MCF 10A (cell line): ENCODE measurements at regions not wholly inside any gene's neighbourhood (a gene's known extent, or its start where the extent isn't known, plus 50 kb on each side); places are given as distances from the start of the nearest gene placed in this dataset.

Experiments
- BruUV-seq: library from RNA; stranded (reverse); fragments of 400-500 nt; replicated peaks from 2 replicates; lab custom pipeline; 2021; lab: Mats Ljungman, UMichigan
- CTCF ChIA-PET: fragments of 300-600 bp; sonication (Branson Sonifier 250); formaldehyde crosslinking; extraction: SDS; loops from one replicate; lab custom pipeline; 2021; ENCODE audit warnings: antibody characterized with exemption, inconsistent platforms; lab: Yijun Ruan, JAX
- POLR2A ChIA-PET: fragments of 300-600, 350-650 bp; sonication (Branson Sonifier 250); formaldehyde crosslinking; extraction: SDS; loops from one replicate; lab custom pipeline; 2020; ENCODE audit warnings: antibody characterized with exemption, inconsistent platforms; lab: Yijun Ruan, JAX
- DNase-seq: peaks from one replicate; pipeline ENCODE4 v3.0.0-alpha.2; 2018; ENCODE audit not compliant: unreplicated experiment
- H3K27ac Mint-ChIP-seq: one replicate; pipeline ENCODE4 v1.8.0; 2022; ENCODE audit warnings: mild to moderate bottlenecking, low read depth, mixed read lengths; ENCODE audit not compliant: unreplicated experiment
- H3K27me3 Mint-ChIP-seq: one replicate; pipeline ENCODE4 v1.8.0; 2022; ENCODE audit warnings: mixed read lengths; ENCODE audit not compliant: insufficient read depth, unreplicated experiment
- H3K36me3 Mint-ChIP-seq: one replicate; pipeline ENCODE4 v1.8.0; 2022; ENCODE audit warnings: mild to moderate bottlenecking, moderate library complexity, mixed read lengths; ENCODE audit not compliant: insufficient read depth, unreplicated experiment
- H3K4me1 Mint-ChIP-seq: one replicate; pipeline ENCODE4 v1.8.0; 2022; ENCODE audit warnings: mixed read lengths; ENCODE audit not compliant: insufficient read depth, unreplicated experiment
- H3K4me3 Mint-ChIP-seq: one replicate; pipeline ENCODE4 v1.8.0; 2022; ENCODE audit warnings: mild to moderate bottlenecking, moderate library complexity, mixed read lengths; ENCODE audit not compliant: unreplicated experiment
- H3K9me3 Mint-ChIP-seq: one replicate; pipeline ENCODE4 v1.8.0; 2022; ENCODE audit warnings: mixed read lengths; ENCODE audit not compliant: unreplicated experiment
- intact Hi-C: fragments of 100-400 bp; cut with micrococcal nuclease; formaldehyde crosslinking; loops from 2 replicates; pipeline ENCODE4 v1.14.1; 2022
- TF ChIP-seq, protein P1 (sequence below): fragments of 200-600 bp; IDR thresholded peaks from one replicate; pipeline ENCODE4 v1.8.0; 2022; ENCODE audit warnings: antibody characterized with exemption, mild to moderate bottlenecking; ENCODE audit not compliant: unreplicated experiment

GRCh38 chr9:99567436-99567835 lies 254.2 kb upstream of the NR4A3 start:
- H3K36me3 Mint-ChIP-seq, result no peaks in the 10 kb centered on the region
- TF ChIP-seq, protein P1, sequence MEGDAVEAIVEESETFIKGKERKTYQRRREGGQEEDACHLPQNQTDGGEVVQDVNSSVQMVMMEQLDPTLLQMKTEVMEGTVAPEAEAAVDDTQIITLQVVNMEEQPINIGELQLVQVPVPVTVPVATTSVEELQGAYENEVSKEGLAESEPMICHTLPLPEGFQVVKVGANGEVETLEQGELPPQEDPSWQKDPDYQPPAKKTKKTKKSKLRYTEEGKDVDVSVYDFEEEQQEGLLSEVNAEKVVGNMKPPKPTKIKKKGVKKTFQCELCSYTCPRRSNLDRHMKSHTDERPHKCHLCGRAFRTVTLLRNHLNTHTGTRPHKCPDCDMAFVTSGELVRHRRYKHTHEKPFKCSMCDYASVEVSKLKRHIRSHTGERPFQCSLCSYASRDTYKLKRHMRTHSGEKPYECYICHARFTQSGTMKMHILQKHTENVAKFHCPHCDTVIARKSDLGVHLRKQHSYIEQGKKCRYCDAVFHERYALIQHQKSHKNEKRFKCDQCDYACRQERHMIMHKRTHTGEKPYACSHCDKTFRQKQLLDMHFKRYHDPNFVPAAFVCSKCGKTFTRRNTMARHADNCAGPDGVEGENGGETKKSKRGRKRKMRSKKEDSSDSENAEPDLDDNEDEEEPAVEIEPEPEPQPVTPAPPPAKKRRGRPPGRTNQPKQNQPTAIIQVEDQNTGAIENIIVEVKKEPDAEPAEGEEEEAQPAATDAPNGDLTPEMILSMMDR, result no peak
- no TSS peak for BruUV-seq
- ChIA-PET POLR2A (interaction anchor here (0.7 kb wide), 1 partner anchor 230 kb away, joined by 3 read pairs; no protein-coding TSS in a partner anchor), CTCF (interaction anchor here (0.5 kb wide), 1 partner anchor 207 kb away, joined by 4 read pairs; no protein-coding TSS in a partner anchor)
- no peaks in the 10 kb centered on the region for H3K9me3 Mint-ChIP-seq
- H3K27me3 Mint-ChIP-seq, result peaks cover 51% of the 10 kb centered on the region
- no peak overlapping the region for H3K27ac Mint-ChIP-seq
- no peak for DNase-seq
- no peaks in the 10 kb centered on the region for H3K4me1 Mint-ChIP-seq
- H3K4me3 Mint-ChIP-seq, result no peak overlapping the region
- intact Hi-C loops, result no loop called here

GRCh38 chr9:99569840-99570239 lies 251.8 kb upstream of the NR4A3 start:
- no peak for DNase-seq
- no TSS peak for BruUV-seq
- intact Hi-C loops, result no loop called here
- Mint-ChIP-seq H3K27me3 (peaks cover 38% of the 10 kb centered on the region), H3K9me3 (no peaks in the 10 kb centered on the region), H3K36me3 (no peaks in the 10 kb centered on the region), H3K4me3 (no peak overlapping the region), H3K27ac (no peak overlapping the region), H3K4me1 (no peaks in the 10 kb centered on the region)
- ChIA-PET CTCF (interaction anchor here (0.5 to 0.7 kb wide), 3 partner anchors 15 to 859 kb away, joined by 3 read pairs; no protein-coding TSS in a partner anchor), POLR2A (no interaction called here)
- TF ChIP-seq, protein P1, result no peak

DNA sequence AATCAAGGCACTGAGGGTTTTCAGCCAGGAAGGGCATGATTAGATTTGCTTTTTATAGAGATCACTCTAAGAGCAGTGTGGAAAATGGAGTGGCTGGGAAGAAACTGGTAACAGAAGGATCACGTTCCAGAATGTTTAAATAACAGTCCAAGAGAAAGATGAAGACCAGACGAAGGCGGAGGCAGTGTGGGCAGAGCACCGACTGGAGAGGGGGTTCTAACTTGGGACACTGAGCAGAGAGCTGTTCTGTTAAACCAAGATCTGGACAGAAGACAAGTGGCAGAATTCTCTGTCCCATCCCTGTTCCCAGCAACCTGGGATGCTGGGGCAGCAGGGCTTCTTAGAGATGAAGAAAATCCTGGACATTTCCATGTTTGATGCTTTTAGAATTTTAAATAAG lies 249.1 kb upstream of the NR4A3 start:
- no peak for DNase-seq
- ChIA-PET CTCF (no interaction called here), POLR2A (no interaction called here)
- no TSS peak for BruUV-seq
- Mint-ChIP-seq H3K4me1 (no peaks in the 10 kb centered on the region), H3K4me3 (no peak overlapping the region), H3K9me3 (no peaks in the 10 kb centered on the region), H3K27ac (no peak overlapping the region), H3K36me3 (no peaks in the 10 kb centered on the region), H3K27me3 (peaks cover 20% of the 10 kb centered on the region)
- TF ChIP-seq, protein P1, result no peak
- intact Hi-C loops, result no loop called here

DNA sequence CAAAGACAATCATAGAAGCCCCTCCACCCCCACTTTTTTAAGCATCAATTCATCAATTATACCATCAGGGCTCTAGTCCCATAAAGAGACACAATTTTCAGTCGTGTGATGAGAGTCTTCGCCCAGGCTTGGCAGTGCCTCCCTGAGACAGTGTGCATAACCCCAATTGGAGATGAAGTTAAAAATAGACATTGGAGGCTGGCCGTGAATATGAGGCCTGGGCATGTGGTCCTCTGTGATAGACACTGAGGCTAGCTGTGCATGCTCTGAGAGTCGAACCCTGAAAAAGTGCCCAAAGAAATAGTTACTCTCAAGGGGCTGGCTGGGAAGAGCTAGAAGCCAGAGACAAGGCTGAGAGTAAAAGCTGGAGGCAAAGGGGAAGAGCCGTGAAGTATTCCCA lies 248.6 kb upstream of the NR4A3 start:
- BruUV-seq, result no TSS peak
- TF ChIP-seq, protein P1, result no peak
- Mint-ChIP-seq H3K27ac (no peak overlapping the region), H3K4me1 (no peaks in the 10 kb centered on the region), H3K4me3 (no peak overlapping the region), H3K9me3 (no peaks in the 10 kb centered on the region), H3K27me3 (peaks cover 15% of the 10 kb centered on the region), H3K36me3 (no peaks in the 10 kb centered on the region)
- intact Hi-C loops, result no loop called here
- ChIA-PET POLR2A (no interaction called here), CTCF (interaction anchor here (0.9 kb wide), 1 partner anchor 26 kb away, joined by 3 read pairs; no protein-coding TSS in a partner anchor)
- no peak for DNase-seq
